Liver (tissue), 8 donors: ENCODE measurements at regions not wholly inside any gene's neighbourhood (a gene's known extent, or its start where the extent isn't known, plus 50 kb on each side); places are given as distances from the start of the nearest gene placed in this dataset.

Source experiments
- DNase-seq: peaks from one replicate; pipeline ENCODE4 v3.0.0-alpha.2; 2017; ENCODE audit warnings: low spot score
- H3K27ac ChIP-seq, 2 donors: one replicate each; pipeline ENCODE4 v1.7.0; 2013; ENCODE audit warnings: inconsistent platforms in 2 of 2, low read length in 2 of 2, control low read depth in 1 of 2, low read depth in 1 of 2, mild to moderate bottlenecking in 1 of 2
- H3K27me3 ChIP-seq, 4 donors: one replicate each; pipeline versions ENCODE4 v1.6.1 to v1.7.0; 2013; ENCODE audit warnings: low read length in 3 of 4, inconsistent platforms in 1 of 4, mild to moderate bottlenecking in 1 of 4, moderate library complexity in 1 of 4; ENCODE audit not compliant: control insufficient read depth in 4 of 4, insufficient read depth in 4 of 4
- H3K36me3 ChIP-seq, 4 donors: one replicate each; pipeline versions ENCODE4 v1.6.1 to v1.7.0; 2013; ENCODE audit warnings: low read length in 3 of 4, mild to moderate bottlenecking in 3 of 4, low read depth in 1 of 4, moderate library complexity in 1 of 4; ENCODE audit not compliant: control insufficient read depth in 4 of 4, insufficient read depth in 3 of 4
- H3K4me1 ChIP-seq, 4 donors: one replicate each; pipeline versions ENCODE4 v1.6.1 to v1.7.0; 2013; ENCODE audit warnings: low read length in 3 of 4, mild to moderate bottlenecking in 3 of 4, moderate library complexity in 1 of 4; ENCODE audit not compliant: control insufficient read depth in 4 of 4, insufficient read depth in 4 of 4
- H3K4me3 ChIP-seq, 3 donors: one replicate each; pipeline versions ENCODE4 v1.6.1 to v1.7.0; 2013; ENCODE audit warnings: low read length in 3 of 3, control low read depth in 1 of 3, low read depth in 1 of 3, mild to moderate bottlenecking in 1 of 3
- H3K9ac ChIP-seq, 2 donors: one replicate each; pipeline ENCODE4 v1.7.0; 2013; ENCODE audit warnings: low read length in 2 of 2, mild to moderate bottlenecking in 2 of 2, moderate library complexity in 2 of 2, control low read depth in 1 of 2, low read depth in 1 of 2
- H3K9me3 ChIP-seq, 4 donors: one replicate each; pipeline versions ENCODE4 v1.6.1 to v1.7.0; 2013; ENCODE audit warnings: low read length in 3 of 4; ENCODE audit not compliant: control insufficient read depth in 4 of 4
- EGR1 ChIP-seq, 2 donors: IDR thresholded peaks; 2 replicates each; pipeline ENCODE4 v1.6.1; 2016 to 2018; ENCODE audit warnings: antibody characterized with exemption in 2 of 2, low read depth in 2 of 2
- GABPA ChIP-seq, 2 donors: IDR thresholded peaks in 1 of 2; conservative IDR thresholded peaks in 1 of 2; 2 replicates each; pipeline ENCODE4 v1.6.1; 2016; ENCODE audit warnings: antibody characterized with exemption in 2 of 2, mild to moderate bottlenecking in 1 of 2, moderate library complexity in 1 of 2
- HNF4A ChIP-seq, 2 donors: conservative IDR thresholded peaks; 2 replicates each; pipeline ENCODE4 v1.6.1; 2016; ENCODE audit warnings: antibody characterized with exemption in 2 of 2, mild to moderate bottlenecking in 2 of 2
- JUND ChIP-seq, 2 donors: IDR thresholded peaks; 2 replicates each; pipeline ENCODE4 v1.6.1; 2016; ENCODE audit warnings: antibody characterized with exemption in 2 of 2
- NR2F2 ChIP-seq: IDR thresholded peaks from 2 replicates; pipeline ENCODE4 v1.6.1; 2016; ENCODE audit warnings: antibody characterized with exemption
- RAD21 ChIP-seq, 2 donors: IDR thresholded peaks; 2 replicates each; pipeline ENCODE4 v1.6.1; 2016; ENCODE audit warnings: antibody characterized with exemption in 2 of 2, mild to moderate bottlenecking in 2 of 2
- RXRA ChIP-seq, 2 donors: IDR thresholded peaks; 2 replicates each; pipeline ENCODE4 v1.6.1; 2017 to 2018; ENCODE audit warnings: antibody characterized with exemption in 2 of 2, mild to moderate bottlenecking in 1 of 2
- SP1 ChIP-seq: IDR thresholded peaks from 2 replicates; pipeline ENCODE4 v1.6.1; 2018; ENCODE audit warnings: antibody characterized with exemption, mild to moderate bottlenecking
- TAF1 ChIP-seq: conservative IDR thresholded peaks from 2 replicates; pipeline ENCODE4 v1.6.1; 2016; ENCODE audit warnings: antibody characterized with exemption, mild to moderate bottlenecking
- YY1 ChIP-seq: IDR thresholded peaks from 2 replicates; pipeline ENCODE4 v1.6.1; 2016; ENCODE audit warnings: antibody characterized with exemption, mild to moderate bottlenecking
- WGBS: extraction: QIAGEN DNeasy Blood & Tissue Kit; methylation state at CpG from one replicate; pipeline ENCODE4 v1.1.7; 2013; 5-methylcytosine and 5-hydroxymethylcytosine counted together
- TF ChIP-seq, protein P1 (sequence below): IDR thresholded peaks from 2 replicates; pipeline ENCODE4 v1.6.1; 2016; ENCODE audit warnings: antibody characterized with exemption
- TF ChIP-seq, protein P2 (sequence below): IDR thresholded peaks from 2 replicates; pipeline ENCODE4 v1.6.1; 2016; ENCODE audit warnings: antibody characterized with exemption
- TF ChIP-seq, protein P3 (sequence below): fragments of 150-350 bp; IDR thresholded peaks from 2 replicates; pipeline ENCODE4 v1.5.1; 2017; ENCODE audit warnings: improper control_type of control experiment, low read depth, low read length; ENCODE audit not compliant: missing input control
- donor health status: healthy.
- donor health status: healthy.
- donor health status: healthy.
- donor health status: healthy.
- donor health status: healthy.

DNA sequence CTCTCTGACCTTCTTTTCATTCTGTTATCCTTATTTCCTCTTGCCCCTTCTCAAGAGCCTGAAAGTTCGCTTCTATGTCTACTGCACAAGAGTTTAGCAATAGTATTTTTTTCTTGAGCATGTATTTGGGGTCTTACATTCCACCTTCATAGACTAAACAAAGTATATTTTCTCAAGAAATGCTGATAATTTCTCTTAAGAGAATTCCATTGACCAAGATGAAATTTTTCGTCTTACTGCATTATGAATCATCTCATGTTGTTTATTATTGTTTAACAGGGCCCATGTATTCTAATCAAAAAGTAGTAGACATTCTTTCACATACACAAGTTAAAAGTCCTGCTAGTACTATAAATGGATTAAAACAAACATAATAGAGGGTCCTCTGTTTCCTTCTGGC lies 219.3 kb downstream of the C12orf50 start:
- H3K4me3 ChIP-seq: no peak overlapping the region
- WGBS: 94% methylated on average over 2 of the region's 2 CpGs
- H3K9me3 ChIP-seq: no peaks in the 10 kb centered on the region
- H3K27me3 ChIP-seq: no peaks in the 10 kb centered on the region
- no peak overlapping the region for H3K27ac ChIP-seq
- no peak for DNase-seq
- TF ChIP-seq GABPA (IDR thresholded peaks at IDR 0.05 in 1 of 2, conservative IDR thresholded peaks at IDR 0.05 in 1 of 2): no peak
- TF ChIP-seq, protein P1, sequence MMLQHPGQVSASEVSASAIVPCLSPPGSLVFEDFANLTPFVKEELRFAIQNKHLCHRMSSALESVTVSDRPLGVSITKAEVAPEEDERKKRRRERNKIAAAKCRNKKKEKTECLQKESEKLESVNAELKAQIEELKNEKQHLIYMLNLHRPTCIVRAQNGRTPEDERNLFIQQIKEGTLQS: no peak
- TF ChIP-seq JUND (IDR thresholded peaks at IDR 0.05): no peak
- no peak for TF ChIP-seq RAD21 (IDR thresholded peaks at IDR 0.05)
- no peak for TF ChIP-seq RXRA (IDR thresholded peaks at IDR 0.05)
- no peak overlapping the region for H3K9ac ChIP-seq
- H3K36me3 ChIP-seq: no peaks in the 10 kb centered on the region
- H3K4me1 ChIP-seq: peaks cover 3 to 37% (median 28%) of the 10 kb centered on the region in 4 donors

DNA sequence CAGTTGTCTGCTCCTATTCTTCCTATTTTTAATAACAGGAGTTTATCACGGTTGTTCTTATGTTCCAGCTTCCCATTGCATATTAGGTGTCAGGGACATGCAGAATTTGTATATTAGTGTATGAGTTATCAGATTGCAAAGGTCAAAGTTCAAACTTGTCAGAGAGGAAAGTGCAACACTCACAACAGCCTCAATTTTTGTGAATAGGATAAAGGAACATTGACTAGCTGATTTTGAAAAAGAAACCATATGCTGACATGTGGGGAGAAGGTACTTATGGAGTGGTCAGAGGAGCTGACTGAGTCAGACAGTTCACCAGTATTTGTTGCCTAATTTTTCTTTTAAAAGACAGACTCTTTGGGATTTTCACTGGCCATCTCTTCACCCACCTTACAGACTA lies 222.1 kb downstream of the C12orf50 start:
- WGBS: 26% methylated on average over 1 of the region's 1 CpG
- Histone ChIP-seq H3K4me1 (peaks cover 0 to 29% (median 20%) of the 10 kb centered on the region in 4 donors), H3K9me3 (no peaks in the 10 kb centered on the region), H3K4me3 (no peak overlapping the region), H3K36me3 (no peaks in the 10 kb centered on the region), H3K27ac (no peak overlapping the region), H3K9ac (no peak overlapping the region), H3K27me3 (no peaks in the 10 kb centered on the region)
- TF ChIP-seq HNF4A (conservative IDR thresholded peaks at IDR 0.05) (peak in 1 of 2 donors; percentile 43), NR2F2 (no peak)
- no peak for DNase-seq

DNA sequence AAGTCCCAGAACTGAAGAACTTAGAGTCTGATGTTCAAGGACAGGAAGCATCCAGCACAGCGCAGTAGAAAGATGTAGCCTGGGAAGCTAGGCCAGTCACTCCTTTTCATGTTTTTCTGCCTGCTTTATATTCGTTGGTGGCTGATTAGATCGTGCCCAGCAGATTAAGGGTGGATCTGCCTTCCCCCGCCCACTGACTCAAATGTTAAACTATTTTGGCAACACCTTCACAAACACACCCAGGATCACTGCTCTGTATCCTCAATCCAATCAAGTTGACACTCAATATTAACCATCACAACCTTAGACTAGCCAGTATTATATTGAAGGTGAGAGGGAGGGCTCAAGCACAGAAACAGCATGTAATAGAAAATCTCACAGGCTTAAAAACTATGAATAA lies 222.9 kb downstream of the C12orf50 start:
- H3K36me3 ChIP-seq: no peaks in the 10 kb centered on the region
- H3K4me1 ChIP-seq: peaks cover 0 to 29% (median 21%) of the 10 kb centered on the region in 4 donors
- H3K9ac ChIP-seq: no peak overlapping the region
- H3K27ac ChIP-seq: no peak overlapping the region
- WGBS: 68% methylated on average over 4 of the region's 4 CpGs
- H3K4me3 ChIP-seq: no peak overlapping the region
- no peak for DNase-seq
- H3K9me3 ChIP-seq: no peaks in the 10 kb centered on the region
- no peak for TF ChIP-seq JUND (IDR thresholded peaks at IDR 0.05)
- no peaks in the 10 kb centered on the region for H3K27me3 ChIP-seq

DNA sequence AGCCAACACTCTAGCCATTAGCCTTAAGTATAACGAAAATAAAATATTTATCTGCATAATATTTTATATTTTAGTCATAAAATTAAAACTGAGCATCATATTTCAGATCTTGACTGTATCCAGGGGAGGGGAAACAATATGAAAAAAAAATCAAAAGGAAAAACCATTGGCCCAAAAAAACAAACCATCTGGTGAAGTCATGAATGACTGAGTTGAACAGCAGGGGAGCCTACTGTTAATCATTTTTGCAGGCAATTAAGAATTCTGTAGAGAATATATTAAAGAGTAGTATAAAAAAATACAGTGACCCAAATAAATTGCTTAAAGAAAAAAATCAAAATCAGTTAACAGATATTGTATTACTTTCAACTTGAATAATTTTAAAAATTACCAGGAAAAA lies 224.8 kb downstream of the C12orf50 start:
- no peak for TF ChIP-seq EGR1 (IDR thresholded peaks at IDR 0.05; ENCODE audit: low read depth in 2 of 2)
- H3K36me3 ChIP-seq: no peaks in the 10 kb centered on the region
- H3K4me1 ChIP-seq: peaks cover 0 to 29% (median 21%) of the 10 kb centered on the region in 4 donors
- no peak overlapping the region for H3K27ac ChIP-seq
- WGBS: 47% methylated on average over 1 of the region's 1 CpG
- H3K27me3 ChIP-seq: no peaks in the 10 kb centered on the region
- no peak overlapping the region for H3K4me3 ChIP-seq
- no peak for DNase-seq
- H3K9me3 ChIP-seq: no peaks in the 10 kb centered on the region
- no peak overlapping the region for H3K9ac ChIP-seq

DNA sequence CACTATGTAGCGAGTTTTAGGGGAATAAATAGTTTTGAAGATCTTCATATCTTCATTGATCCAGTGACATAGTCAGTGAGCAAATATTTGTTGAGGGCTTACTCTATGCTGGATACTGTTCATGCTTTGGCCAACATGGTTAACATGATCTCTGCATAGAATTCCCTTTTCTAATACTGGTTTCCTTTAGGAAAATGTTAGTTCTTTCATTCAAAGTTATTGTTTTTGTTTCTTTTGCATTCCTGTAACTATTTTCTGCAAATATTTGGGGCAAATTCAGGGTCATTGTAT lies 226.5 kb downstream of the C12orf50 start:
- DNase-seq: no peak

More for the DNA sequence above, 226.5 kb downstream of the C12orf50 start:
- Histone ChIP-seq H3K4me3 (peak overlapping the region in 1 of 3 donors; percentile 8), H3K36me3 (no peaks in the 10 kb centered on the region), H3K4me1 (peaks cover 0 to 29% (median 21%) of the 10 kb centered on the region in 4 donors), H3K27me3 (no peaks in the 10 kb centered on the region), H3K27ac (peak overlapping the region in 1 of 2 donors; percentile 42), H3K9ac (no peak overlapping the region), H3K9me3 (no peaks in the 10 kb centered on the region)
- WGBS: 17% methylated on average over 1 of the region's 1 CpG
- TF ChIP-seq, protein P2, sequence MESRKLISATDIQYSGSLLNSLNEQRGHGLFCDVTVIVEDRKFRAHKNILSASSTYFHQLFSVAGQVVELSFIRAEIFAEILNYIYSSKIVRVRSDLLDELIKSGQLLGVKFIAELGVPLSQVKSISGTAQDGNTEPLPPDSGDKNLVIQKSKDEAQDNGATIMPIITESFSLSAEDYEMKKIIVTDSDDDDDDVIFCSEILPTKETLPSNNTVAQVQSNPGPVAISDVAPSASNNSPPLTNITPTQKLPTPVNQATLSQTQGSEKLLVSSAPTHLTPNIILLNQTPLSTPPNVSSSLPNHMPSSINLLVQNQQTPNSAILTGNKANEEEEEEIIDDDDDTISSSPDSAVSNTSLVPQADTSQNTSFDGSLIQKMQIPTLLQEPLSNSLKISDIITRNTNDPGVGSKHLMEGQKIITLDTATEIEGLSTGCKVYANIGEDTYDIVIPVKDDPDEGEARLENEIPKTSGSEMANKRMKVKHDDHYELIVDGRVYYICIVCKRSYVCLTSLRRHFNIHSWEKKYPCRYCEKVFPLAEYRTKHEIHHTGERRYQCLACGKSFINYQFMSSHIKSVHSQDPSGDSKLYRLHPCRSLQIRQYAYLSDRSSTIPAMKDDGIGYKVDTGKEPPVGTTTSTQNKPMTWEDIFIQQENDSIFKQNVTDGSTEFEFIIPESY: no peak
- no peak for TF ChIP-seq HNF4A (conservative IDR thresholded peaks at IDR 0.05)
- no peak for TF ChIP-seq GABPA (IDR thresholded peaks at IDR 0.05 in 1 of 2, conservative IDR thresholded peaks at IDR 0.05 in 1 of 2)
- TF ChIP-seq, protein P3, sequence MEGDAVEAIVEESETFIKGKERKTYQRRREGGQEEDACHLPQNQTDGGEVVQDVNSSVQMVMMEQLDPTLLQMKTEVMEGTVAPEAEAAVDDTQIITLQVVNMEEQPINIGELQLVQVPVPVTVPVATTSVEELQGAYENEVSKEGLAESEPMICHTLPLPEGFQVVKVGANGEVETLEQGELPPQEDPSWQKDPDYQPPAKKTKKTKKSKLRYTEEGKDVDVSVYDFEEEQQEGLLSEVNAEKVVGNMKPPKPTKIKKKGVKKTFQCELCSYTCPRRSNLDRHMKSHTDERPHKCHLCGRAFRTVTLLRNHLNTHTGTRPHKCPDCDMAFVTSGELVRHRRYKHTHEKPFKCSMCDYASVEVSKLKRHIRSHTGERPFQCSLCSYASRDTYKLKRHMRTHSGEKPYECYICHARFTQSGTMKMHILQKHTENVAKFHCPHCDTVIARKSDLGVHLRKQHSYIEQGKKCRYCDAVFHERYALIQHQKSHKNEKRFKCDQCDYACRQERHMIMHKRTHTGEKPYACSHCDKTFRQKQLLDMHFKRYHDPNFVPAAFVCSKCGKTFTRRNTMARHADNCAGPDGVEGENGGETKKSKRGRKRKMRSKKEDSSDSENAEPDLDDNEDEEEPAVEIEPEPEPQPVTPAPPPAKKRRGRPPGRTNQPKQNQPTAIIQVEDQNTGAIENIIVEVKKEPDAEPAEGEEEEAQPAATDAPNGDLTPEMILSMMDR: no peak
- TF ChIP-seq EGR1 (IDR thresholded peaks at IDR 0.05; ENCODE audit: low read depth in 2 of 2): no peak
- no peak for TF ChIP-seq RAD21 (IDR thresholded peaks at IDR 0.05)
- no peak for TF ChIP-seq NR2F2
- TF ChIP-seq YY1: no peak
- no peak for TF ChIP-seq TAF1
- no peak for TF ChIP-seq SP1
- no peak for TF ChIP-seq RXRA (IDR thresholded peaks at IDR 0.05)
